KMS-11 (cell line): ENCODE measurements at regions not wholly inside any gene's neighbourhood (a gene's known extent, or its start where the extent isn't known, plus 50 kb on each side); places are given as distances from the start of the nearest gene placed in this dataset.

Source experiments
- H2AFZ ChIP-seq: fragments of 200-600 bp; sonication (generic); 2 replicates; pipeline ENCODE4 v1.6.1; 2016; ENCODE audit warnings: antibody characterized with exemption, mixed run types, low read depth
- H3K27ac ChIP-seq: fragments of 200-600 bp; sonication (generic); 2 replicates; pipeline ENCODE4 v1.6.1; 2016; ENCODE audit warnings: mild to moderate bottlenecking, mixed run types
- H3K27me3 ChIP-seq: fragments of 200-600 bp; sonication (generic); 2 replicates; pipeline ENCODE4 v1.6.1; 2017; ENCODE audit warnings: mild to moderate bottlenecking, low read depth, mixed run types, moderate library complexity; ENCODE audit not compliant: insufficient read depth
- H3K36me3 ChIP-seq: fragments of 200-600 bp; sonication (generic); 2 replicates; pipeline ENCODE4 v1.6.1; 2017; ENCODE audit warnings: mild to moderate bottlenecking, mixed run types; ENCODE audit not compliant: insufficient read depth
- H3K4me1 ChIP-seq: fragments of 200-600 bp; sonication (generic); 2 replicates; pipeline ENCODE4 v1.6.1; 2016; ENCODE audit warnings: mild to moderate bottlenecking, low read depth, mixed run types; ENCODE audit not compliant: poor library complexity, severe bottlenecking
- H3K4me2 ChIP-seq: fragments of 200-600 bp; sonication (generic); 2 replicates; pipeline ENCODE4 v1.7.0; 2016; ENCODE audit warnings: mild to moderate bottlenecking, mixed run types
- H3K4me3 ChIP-seq: fragments of 200-600 bp; sonication (generic); IDR thresholded peaks from 2 replicates; pipeline ENCODE4 v1.6.1; 2017; ENCODE audit warnings: low read depth, low read length, mixed read lengths; ENCODE audit not compliant: insufficient read depth
- H3K79me2 ChIP-seq: fragments of 200-600 bp; sonication (generic); 2 replicates; pipeline ENCODE4 v1.6.1; 2016; ENCODE audit warnings: low read depth, mixed run types; ENCODE audit not compliant: insufficient read depth
- H3K9ac ChIP-seq: fragments of 200-600 bp; sonication (generic); 2 replicates; pipeline ENCODE4 v1.6.1; 2016; ENCODE audit warnings: mild to moderate bottlenecking, mixed run types
- H4K20me1 ChIP-seq: fragments of 200-600 bp; sonication (generic); 2 replicates; pipeline ENCODE4 v1.6.1; 2016; ENCODE audit warnings: mild to moderate bottlenecking, mixed run types; ENCODE audit not compliant: insufficient read depth
- CTCF ChIP-seq: fragments of 200-600 bp; sonication (generic); conservative IDR thresholded peaks from 2 replicates; pipeline ENCODE4 v1.6.1; 2017; ENCODE audit warnings: low read depth, mild to moderate bottlenecking, antibody characterized with exemption, low read length, moderate library complexity, mixed read lengths

GRCh38 chr22:49692499-49693225, 135.0 kb downstream of the BRD1 start:
- Histone ChIP-seq H3K4me2 (no peak overlapping the region), H3K27me3 (no peaks in the 10 kb centered on the region; the same call in 1 of the 2 replicates), H3K27ac (no peak overlapping the region), H3K9ac (no peak overlapping the region), H3K36me3 (no peaks in the 10 kb centered on the region), H3K4me1 (no peaks in the 10 kb centered on the region), H3K79me2 (no peaks in the 10 kb centered on the region), H4K20me1 (no peaks in the 10 kb centered on the region), H2AFZ (no peak overlapping the region), H3K4me3 (no peak overlapping the region)
- no peak for TF ChIP-seq CTCF

- Histone ChIP-seq H3K79me2 (no peaks in the 10 kb centered on the region), H3K4me1 (no peaks in the 10 kb centered on the region), H3K4me2 (no peak overlapping the region), H3K4me3 (no peak overlapping the region), H3K36me3 (no peaks in the 10 kb centered on the region), H4K20me1 (no peaks in the 10 kb centered on the region), H3K9ac (no peak overlapping the region), H2AFZ (no peak overlapping the region), H3K27ac (no peak overlapping the region), H3K27me3 (no peaks in the 10 kb centered on the region; the same call in 1 of the 2 replicates)
- TF ChIP-seq CTCF: no peak
These were observed 136.4 kb downstream of the BRD1 start for GRCh38 chr22:49691256-49691655.

GRCh38 chr22:49690454-49690853, 137.2 kb downstream of the BRD1 start:
- Histone ChIP-seq H3K9ac (no peak overlapping the region), H4K20me1 (no peaks in the 10 kb centered on the region), H3K4me3 (no peak overlapping the region), H3K4me1 (no peaks in the 10 kb centered on the region), H3K36me3 (no peaks in the 10 kb centered on the region), H2AFZ (no peak overlapping the region), H3K4me2 (no peak overlapping the region), H3K27me3 (no peaks in the 10 kb centered on the region; the same call in 1 of the 2 replicates), H3K79me2 (no peaks in the 10 kb centered on the region), H3K27ac (no peak overlapping the region)
- TF ChIP-seq CTCF: no peak

GRCh38 chr22:49689858-49690257, 137.8 kb downstream of the BRD1 start:
- no peak for TF ChIP-seq CTCF

More at GRCh38 chr22:49689858-49690257, 137.8 kb downstream of the BRD1 start:
- no peaks in the 10 kb centered on the region for H4K20me1 ChIP-seq
- H3K4me3 ChIP-seq: no peak overlapping the region
- no peak overlapping the region for H3K9ac ChIP-seq
- no peaks in the 10 kb centered on the region; the same call in 1 of the 2 replicates for H3K27me3 ChIP-seq
- H3K27ac ChIP-seq: no peak overlapping the region
- no peaks in the 10 kb centered on the region for H3K4me1 ChIP-seq
- H3K79me2 ChIP-seq: no peaks in the 10 kb centered on the region
- H2AFZ ChIP-seq: no peak overlapping the region
- no peak overlapping the region for H3K4me2 ChIP-seq
- no peaks in the 10 kb centered on the region for H3K36me3 ChIP-seq
